C4-2B (cell line): ENCODE measurements at regions not wholly inside any gene's neighbourhood (a gene's known extent, or its start where the extent isn't known, plus 50 kb on each side); places are given as distances from the start of the nearest gene placed in this dataset.

Experiments
- H3K27ac ChIP-seq: fragments of 450-650 bp; 2 replicates; pipeline ENCODE4 v1.5.1; 2017
- ZFX ChIP-seq: fragments of 450-650 bp; IDR thresholded peaks from 2 replicates; pipeline ENCODE4 v1.6.1; 2017
- TF ChIP-seq, protein P1 (sequence below): fragments of 450-650 bp; conservative IDR thresholded peaks from 2 replicates; pipeline ENCODE4 v1.5.1; 2017; ENCODE audit warnings: mild to moderate bottlenecking

DNA sequence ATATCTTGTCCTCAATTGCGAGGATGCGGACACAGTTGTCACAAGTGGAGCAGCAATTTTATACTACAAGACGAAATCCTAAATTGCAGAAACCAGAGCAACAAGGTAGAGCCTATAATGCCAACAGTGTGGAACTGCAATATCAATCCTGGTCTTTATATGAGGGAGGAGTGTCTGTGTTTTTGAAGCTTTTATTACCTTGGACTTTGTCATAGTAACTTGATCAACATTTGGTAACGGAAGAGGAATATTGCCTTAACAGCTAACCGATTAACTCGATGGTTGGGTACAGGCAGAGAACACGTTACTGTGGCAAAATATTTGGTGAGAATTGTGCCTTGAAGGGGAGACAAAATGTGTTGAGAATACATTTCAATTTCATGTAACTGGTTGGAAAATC lies 661.5 kb downstream of the FGF9 start:
- TF ChIP-seq, protein P1, sequence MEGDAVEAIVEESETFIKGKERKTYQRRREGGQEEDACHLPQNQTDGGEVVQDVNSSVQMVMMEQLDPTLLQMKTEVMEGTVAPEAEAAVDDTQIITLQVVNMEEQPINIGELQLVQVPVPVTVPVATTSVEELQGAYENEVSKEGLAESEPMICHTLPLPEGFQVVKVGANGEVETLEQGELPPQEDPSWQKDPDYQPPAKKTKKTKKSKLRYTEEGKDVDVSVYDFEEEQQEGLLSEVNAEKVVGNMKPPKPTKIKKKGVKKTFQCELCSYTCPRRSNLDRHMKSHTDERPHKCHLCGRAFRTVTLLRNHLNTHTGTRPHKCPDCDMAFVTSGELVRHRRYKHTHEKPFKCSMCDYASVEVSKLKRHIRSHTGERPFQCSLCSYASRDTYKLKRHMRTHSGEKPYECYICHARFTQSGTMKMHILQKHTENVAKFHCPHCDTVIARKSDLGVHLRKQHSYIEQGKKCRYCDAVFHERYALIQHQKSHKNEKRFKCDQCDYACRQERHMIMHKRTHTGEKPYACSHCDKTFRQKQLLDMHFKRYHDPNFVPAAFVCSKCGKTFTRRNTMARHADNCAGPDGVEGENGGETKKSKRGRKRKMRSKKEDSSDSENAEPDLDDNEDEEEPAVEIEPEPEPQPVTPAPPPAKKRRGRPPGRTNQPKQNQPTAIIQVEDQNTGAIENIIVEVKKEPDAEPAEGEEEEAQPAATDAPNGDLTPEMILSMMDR = no peak
- TF ChIP-seq ZFX = no peak
- H3K27ac ChIP-seq = no peak overlapping the region

DNA sequence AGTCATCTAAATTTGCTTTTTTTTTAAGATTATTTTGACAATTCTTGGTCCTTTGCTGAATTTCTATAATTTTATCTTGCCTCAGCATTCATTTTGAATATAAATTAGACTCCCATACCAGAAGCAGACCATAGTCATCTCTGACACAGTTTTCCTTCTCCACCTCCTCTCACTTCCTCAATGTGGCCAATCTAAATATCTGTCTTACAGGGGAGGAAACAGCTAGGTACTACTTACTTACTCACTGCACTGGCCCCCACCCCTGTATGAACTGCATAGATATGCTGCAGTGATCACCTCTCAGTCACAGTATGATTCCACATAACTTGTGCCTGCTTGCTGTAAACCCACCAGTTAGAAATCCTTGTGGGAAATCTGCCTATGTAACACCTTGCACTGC lies 665.6 kb downstream of the FGF9 start:
- TF ChIP-seq ZFX = no peak
- TF ChIP-seq, protein P1 = no peak

DNA sequence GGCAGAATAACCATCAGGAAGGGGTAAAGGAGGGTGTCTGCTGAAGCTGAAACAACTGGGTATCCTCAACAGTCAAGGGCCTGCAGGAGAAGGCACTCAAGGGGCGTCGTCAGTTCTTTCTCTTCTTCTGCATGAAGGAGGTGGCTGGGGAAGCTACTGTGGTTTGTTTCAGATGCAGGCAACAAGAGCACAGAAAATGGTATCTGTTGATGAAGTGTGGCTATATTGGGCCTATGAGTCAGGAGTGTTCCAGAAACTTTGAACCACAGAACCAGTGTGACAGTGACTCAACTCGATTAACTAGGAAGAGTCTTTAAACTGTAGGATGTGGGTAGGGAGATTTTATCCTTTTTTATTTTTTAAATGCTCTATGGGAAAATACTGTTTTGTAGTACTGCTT lies 686.3 kb downstream of the FGF9 start:
- H3K27ac ChIP-seq = no peak overlapping the region
- TF ChIP-seq, protein P1 = no peak
- no peak for TF ChIP-seq ZFX

More for the DNA sequence above, 665.6 kb downstream of the FGF9 start:
- no peak overlapping the region for H3K27ac ChIP-seq

DNA sequence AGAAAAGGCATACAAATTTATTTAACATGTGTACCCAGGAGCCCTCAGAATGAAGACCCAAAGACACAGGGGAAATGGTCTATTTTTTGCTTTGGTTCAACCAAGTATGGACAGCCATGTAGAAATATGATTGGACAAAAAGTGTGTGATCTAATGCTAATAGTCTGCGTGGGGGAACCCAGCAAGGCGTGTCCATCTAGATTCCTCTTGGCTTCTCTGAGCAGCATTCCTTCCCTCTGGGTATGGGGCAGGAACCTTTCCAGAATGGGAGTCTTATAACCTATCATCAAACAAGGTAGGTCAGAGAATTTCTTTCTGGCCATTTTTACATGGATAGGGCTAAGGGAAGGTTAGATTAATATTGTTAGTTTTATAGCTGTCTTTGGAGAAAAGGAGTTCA lies 698.2 kb downstream of the FGF9 start:
- H3K27ac ChIP-seq = no peak overlapping the region
- no peak for TF ChIP-seq ZFX
- TF ChIP-seq, protein P1 = no peak

DNA sequence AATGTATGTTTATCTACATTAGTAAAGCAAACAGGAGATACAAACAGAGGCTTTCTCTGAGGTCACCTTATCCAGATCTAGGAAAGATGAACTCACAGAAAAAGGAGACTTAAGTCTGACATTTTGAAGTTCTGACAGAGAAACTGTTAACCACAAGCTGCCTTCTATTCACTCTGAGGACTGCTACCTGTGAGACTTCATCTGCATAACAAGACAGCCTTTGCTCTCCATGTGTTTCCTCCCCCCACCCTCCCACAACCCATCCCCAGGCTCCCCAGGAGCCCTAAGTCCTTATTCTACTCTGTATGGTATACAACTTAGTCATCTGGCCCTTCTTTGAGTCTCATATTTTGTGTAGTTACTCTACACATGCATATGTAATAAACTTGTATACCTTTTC lies 699.0 kb downstream of the FGF9 start:
- H3K27ac ChIP-seq = no peak overlapping the region
- TF ChIP-seq, protein P1 = no peak
- TF ChIP-seq ZFX = no peak

DNA sequence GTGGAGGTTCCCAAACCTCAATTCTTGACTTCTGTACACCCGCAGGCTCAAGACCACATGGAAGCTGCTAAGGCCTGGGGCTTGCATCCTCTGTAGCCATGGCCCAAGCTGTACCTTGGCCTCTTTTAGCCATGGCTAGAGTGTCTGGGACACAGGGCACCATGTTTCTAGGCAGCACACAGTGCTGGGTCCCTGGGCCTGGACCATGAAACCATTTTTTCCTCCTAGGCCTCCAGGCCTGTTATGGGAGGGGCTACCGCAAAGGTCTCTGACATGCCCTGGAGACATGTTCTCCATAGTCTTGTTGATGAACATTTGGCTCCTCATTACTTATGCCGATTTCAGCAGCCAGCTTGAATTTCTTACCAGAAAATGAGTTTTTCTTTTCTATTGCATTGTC lies 701.4 kb downstream of the FGF9 start:
- TF ChIP-seq ZFX = no peak
- TF ChIP-seq, protein P1 = no peak
- no peak overlapping the region for H3K27ac ChIP-seq

DNA sequence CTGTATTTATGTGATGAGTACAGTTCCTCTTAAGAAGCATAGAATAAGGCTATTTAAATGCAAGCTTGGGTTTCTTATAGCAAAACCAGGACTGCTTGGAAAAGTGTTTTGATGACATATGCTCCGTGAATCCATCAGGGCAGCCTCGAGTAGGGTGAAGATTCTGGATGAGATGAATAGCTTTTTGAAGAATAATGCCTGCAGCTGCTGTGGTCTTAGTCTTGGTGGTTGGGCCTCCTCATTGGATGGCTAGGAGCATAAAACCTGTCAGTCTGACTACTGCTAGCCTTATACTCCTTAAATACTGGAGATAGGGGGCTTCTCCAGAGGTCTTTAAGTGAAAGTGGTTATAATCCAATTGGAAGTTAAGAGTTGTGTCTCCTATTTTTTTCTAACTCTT lies 704.3 kb downstream of the FGF9 start:
- no peak for TF ChIP-seq ZFX
- TF ChIP-seq, protein P1 = no peak
- no peak overlapping the region for H3K27ac ChIP-seq
